AG20443 (cell line): ENCODE measurements at regions not wholly inside any gene's neighbourhood (a gene's known extent, or its start where the extent isn't known, plus 50 kb on each side); places are given as distances from the start of the nearest gene placed in this dataset.

Experiments
- DNase-seq: peaks from one replicate; pipeline ENCODE4 v3.0.0; 2012; ENCODE audit warnings: low spot score, mixed read lengths

GRCh38 chr14:44149597-44149996 is 357.5 kb downstream of the FSCB start:
- no peak for DNase-seq

DNA sequence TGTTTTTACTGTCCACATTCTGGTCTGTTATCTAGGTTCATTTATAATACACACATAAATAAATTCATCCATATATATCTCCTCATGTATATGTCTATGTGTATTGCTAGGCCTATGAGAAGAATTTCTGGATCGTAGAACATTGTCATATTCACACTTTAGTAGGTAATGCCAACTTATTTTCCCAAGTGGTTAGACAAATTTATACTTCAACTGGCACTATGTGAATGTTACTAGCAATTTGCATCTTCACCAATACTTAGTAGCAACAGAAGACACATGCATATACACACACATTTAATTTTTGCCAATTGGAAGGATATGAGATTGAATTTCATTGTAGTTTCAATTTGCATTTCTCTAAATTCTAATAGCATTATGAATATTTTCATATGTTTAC is 365.1 kb downstream of the FSCB start:
- DNase-seq, result no peak

DNA sequence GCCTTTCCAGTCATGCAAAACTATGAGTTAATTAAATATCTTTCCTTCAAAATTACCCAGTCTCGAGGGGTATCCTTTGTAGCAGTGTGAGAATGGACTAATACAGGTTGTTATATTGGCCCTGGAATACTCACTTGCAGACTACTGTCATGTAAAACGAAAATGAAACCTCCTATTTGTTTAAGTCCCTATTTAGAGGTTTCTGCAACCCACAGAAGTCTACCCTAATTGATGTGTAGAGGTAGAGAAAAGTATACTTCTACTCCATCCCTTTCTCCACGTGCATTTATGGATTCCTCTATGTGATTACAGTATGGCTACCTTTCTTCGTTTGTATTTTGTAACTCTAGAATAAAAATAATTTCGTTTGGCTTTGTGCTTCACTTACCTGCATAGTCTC is 371.1 kb downstream of the FSCB start:
- DNase-seq, result no peak

GRCh38 chr14:44131861-44132260 is 375.2 kb downstream of the FSCB start:
- no peak for DNase-seq

DNA sequence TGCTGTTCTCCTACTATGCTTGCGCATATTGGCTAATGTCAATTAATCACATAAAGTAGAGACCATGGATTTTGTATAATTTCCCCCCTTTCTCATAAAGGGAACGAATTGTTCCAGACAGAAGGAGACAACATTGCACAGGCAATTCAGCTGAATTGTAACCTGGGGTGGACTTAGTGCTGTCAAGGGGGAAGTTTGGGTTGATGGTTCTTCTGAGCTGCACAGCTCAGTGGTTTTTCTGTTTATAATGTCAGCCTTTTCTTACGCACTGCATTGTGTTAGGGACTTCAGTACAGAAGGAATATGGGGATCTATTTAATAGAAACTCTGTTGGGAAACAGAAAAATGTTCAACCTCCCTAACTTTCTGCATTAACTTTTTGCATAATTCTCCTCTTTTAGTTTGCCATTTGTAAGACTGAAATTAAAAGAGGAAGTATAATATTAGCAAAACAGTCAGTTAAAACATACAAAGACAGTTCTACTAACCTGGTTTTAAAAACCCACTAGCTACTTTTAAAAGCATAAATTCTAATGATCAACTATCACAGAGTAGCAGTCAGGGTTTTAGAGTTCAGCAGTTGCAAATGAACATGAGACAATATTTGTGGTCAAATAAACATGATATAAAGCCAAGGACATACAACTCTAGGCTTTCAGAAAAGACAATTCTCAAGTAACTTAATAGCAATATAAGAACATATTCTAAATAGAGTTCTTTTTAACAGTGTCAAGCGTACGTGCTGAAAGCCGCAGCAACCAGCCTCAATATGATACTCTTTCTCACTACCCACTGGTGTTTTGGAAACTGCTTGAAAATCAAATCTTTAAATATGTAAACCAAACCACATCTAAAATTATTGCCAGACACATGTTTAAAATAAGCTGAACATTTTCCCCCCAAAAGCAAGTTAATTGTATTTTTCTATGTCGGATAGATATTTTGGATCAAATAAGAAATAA is 393.0 kb downstream of the FSCB start:
- no peak for DNase-seq

DNA sequence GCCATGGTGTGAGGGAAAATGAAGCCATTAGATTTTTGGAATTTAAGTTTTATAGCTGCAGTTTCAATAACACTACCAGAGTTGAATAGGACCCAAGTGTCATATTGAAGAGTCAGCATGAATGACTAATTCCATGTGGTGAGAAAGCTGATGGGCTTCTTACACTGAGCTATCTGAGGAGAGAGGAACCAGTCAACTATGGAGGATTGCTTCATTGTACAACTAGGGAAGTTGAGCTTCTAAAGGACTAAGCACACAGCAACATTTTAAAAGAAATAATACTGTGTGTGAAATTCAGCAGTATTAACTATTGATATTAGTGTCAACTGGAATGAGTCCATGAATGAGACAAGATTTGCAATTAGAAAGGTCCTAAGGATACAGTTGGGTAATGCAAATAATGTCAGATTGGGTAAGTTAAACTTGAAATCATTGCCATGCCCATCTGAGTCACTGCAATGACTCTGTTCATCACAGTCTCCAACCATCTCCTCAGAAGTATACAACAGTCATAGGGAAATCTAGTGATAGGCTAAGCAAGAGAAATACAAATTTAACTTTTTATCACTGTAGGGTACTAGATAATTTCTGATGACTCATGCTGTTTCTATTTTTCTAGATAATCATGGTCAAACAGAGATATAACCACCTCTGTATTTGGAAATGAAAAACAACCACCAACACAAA is 394.2 kb downstream of the FSCB start:
- no peak for DNase-seq

GRCh38 chr14:44109036-44109435 is 398.0 kb downstream of the FSCB start:
- DNase-seq, result no peak

DNA sequence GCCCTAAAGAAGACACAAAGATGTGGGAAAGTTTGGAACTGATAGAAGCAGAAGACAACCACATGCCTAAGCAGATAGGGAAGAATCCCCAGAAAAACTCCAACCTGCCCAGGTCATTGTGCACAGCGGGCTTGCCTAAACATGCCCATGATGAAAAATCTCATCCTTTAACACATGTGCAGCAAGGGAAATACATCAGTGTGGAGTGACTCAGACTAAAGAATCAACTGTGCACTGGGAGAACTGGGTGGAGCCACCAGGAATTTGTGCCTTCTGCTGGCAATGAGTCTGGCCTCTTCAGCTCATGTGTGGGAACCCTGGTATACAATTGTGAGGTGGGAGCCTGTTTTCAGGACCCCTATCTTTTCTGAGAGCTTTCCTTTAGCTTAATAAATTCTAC is 398.5 kb downstream of the FSCB start:
- no peak for DNase-seq

DNA sequence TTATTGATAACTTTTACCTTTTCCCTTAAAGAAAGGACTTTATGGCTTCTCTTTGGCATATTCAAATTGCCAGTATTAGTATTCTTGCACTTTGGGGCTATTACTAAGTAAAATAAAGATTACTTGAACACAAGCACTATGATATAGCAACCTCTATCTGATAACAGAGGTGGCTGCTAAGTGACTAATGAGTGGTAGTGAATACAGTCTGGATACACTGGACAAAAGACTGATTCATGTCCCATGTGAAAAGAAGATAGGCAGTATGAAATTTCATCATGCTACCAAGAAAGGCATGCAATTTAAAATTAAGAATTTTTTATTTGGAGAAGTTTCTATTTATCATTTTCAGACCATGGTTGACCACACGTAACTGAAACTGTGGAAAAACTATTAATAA is 399.9 kb downstream of the FSCB start:
- no peak for DNase-seq

DNA sequence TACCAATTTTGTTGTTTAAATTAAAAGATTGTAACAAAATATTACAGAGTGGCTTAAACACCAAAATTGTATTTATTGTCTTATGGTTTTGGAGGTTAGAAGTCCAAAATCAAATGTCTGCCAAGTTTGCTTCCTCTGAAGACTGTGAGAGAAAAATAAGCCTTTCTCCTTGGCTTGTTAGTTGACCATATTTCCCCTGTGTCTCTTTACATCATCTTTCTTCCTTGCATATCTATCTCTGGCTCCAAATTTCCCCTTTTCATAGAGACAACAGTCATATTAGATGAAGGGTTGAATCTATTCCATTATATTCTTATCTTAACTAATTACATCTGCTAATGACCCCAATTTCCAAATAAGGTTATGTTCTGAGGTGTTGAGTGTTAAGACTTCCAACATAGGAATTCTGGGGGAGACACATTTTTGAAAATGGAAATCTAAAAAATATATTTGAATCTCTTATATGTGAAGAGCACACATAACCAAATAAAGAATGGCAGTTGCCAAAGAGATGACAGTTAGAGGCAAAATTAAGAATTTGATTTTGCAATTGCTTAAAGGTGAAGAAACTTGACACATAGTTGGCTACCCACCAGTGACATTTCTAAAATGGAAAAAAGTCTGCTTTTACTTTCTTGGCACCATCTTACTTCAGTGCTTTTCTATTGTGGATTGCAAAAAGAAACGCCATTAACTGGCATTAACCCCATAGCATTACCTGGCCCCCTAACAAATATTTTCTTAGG is 407.2 kb downstream of the FSCB start:
- DNase-seq, result no peak

DNA sequence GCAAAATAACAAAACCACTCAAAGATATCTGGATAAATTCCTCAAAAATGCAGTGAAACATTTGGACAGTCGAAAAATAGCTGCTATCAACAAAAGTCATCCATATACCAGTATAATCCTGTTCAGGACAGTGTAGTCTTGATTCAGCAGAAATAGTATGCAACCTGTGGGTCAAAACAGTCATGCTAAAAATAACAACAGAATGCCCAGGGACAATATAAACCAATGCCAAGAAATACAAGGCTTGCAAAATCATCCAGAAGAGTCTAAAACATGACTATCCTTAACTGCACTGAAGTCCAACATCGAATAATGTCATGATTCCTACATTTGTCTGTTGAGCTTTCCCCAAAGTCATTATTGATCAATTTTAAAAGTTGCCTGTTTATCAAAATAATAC is 425.9 kb downstream of the FSCB start:
- DNase-seq, result no peak

GRCh38 chr14:44070046-44070445 is 437.0 kb downstream of the FSCB start:
- no peak for DNase-seq

- DNase-seq, result no peak
These were observed 453.7 kb downstream of the FSCB start for GRCh38 chr14:44053422-44053821.

DNA sequence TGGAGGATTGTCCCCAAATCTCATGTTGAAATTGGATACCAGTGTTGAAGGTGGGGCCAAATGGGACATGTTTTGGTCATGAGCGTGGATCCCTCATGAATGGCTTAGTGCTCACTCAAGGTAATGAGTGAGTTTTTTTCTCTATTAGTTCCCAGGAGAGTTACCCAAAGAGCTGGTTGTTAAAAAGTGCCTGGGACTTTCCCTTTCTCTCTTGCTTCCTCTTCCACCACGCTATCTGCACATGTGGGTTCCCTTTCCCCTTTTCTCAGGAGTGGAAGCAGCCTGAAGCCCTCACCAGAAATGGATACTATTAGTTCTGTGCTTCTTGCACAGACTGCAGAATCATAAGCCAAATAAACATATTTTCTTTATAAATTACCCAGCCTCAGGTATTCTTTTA is 465.4 kb downstream of the FSCB start:
- no peak for DNase-seq

GRCh38 chr14:44040561-44040960 is 466.5 kb downstream of the FSCB start:
- DNase-seq, result no peak

DNA sequence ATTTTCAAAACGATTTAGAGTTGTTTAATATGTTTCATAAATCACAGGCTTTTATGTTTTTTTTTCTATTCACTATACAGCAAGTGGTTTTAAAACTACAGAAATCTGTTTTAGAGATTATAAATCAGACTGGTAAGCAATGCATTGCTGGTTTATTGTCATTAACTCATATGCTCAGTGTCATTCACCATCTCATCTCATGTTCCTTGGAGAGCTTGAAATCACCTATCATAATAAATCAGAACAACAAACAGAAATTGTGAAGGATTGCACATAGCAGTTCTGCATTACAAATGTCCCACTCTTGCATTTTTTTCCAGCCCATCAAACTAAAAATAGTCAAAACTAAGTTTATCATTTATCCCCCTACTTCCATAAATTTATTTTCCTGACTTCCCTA is 470.8 kb downstream of the FSCB start:
- DNase-seq, result no peak

DNA sequence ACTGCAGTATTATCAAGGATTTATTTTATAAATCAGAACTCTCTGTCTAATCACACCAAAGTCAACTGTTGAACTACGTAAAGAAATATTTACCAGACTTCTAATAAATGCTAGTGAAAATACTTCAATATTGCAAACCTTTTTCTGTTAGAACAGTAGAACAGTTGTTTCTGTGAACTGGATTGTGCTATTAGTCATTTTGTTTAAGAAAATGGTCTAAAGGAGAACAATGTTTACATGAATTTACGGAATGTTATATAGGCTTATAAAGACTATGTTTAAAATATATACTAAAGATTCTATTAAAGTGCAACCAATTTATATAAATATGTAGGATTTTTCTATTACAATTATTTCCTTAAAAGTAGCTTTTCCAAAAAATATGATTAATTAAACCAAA is 471.4 kb downstream of the FSCB start:
- no peak for DNase-seq

DNA sequence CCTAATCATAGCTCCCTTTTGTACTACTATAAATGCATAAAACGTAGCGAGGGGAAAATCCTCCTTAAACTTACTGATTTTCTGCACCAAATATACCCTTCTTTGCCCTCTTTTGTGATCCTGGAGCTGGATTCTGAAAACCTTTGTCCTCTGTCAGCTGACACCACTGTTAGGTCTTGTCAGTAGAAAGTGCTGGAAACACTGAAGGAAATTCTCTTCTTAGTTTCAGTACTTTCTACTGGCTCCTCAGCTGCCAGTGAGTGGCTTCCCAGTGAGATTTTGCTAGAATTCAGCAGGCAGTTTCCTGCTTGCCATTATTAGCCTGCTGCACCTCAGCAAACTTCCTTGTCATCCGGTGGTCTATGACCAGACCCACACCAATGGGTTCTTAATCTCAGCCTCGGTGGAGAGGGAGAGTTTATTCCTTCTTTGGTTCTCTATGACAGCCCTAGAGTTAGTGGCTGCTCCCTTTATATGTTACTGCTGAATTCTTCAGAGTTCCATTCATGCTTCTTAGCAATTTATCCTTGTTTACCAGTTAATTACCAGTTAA is 476.2 kb downstream of the FSCB start:
- DNase-seq, result no peak

DNA sequence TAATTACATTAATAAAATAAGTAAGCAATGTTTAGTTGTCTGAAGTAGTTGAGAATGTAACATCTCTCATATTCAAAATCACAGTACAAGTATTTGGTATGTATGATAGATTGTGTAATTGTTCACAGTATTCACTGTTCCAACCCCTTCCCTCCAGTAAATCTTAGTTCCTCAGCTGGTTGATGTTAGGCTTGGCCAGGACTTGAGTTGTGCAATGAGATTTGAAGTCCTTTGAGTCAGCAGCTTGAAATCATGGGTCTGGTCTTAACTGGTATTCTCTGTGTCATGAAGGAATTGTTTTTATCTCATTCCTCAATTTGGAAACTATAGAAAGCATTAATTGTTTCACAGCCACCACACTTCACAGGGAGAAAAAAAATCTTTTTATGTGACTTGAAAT is 477.1 kb downstream of the FSCB start:
- DNase-seq, result no peak

DNA sequence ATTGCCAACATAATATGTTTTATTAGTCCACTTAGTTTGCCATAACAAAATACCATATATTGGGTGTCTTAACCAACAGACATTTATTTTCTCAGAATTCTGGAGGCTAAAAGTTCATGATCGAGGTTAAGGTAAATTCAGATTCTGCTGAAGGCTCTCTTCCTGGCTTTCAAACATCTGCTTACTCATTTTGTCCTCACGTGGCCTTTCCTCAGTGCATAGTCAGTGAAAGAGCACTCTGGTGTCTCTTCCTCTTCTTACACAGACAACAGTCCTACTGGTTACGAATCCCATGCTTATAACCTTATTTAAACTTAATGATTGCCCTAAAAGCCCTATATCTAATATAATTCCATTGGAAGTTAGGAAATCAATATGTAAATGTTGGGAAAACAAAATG is 479.7 kb downstream of the FSCB start:
- DNase-seq, result no peak

GRCh38 chr14:44010595-44010994 is 496.5 kb downstream of the FSCB start:
- no peak for DNase-seq

GRCh38 chr14:44010071-44010470 is 497.0 kb downstream of the FSCB start:
- no peak for DNase-seq
